GM10266 (cell line): ENCODE measurements at regions not wholly inside any gene's neighbourhood (a gene's known extent, or its start where the extent isn't known, plus 50 kb on each side); places are given as distances from the start of the nearest gene placed in this dataset.

Experiments
- DNase-seq: peaks from one replicate; pipeline ENCODE4 v3.0.0; 2012; ENCODE audit errors: extremely low spot score
- CTCF ChIP-seq: IDR thresholded peaks from 2 replicates; pipeline ENCODE4 v1.5.1; 2012; ENCODE audit warnings: mild to moderate bottlenecking, low read depth; ENCODE audit not compliant: control insufficient read depth, insufficient read depth; ENCODE audit errors: missing control alignments

DNA sequence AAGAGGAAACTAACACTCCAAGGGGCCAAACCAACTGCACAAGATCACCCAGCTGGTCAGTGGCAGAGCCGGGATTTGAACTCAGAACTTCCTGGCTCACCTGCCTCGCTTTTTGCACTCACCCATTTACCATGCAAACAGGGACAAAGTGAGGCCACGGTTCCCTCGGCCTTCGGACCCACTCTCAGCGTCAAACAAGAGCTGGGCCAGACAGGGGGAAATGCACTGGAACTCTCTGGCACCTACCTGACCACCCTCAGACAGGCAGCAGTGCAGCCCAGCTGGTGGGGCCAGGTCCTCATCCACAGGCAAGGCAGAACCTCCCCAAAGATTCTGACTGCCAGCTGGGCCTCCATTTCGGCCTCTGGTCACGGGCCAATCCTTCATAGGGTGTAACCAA, 93.7 kb upstream of the SRSF6 start:
- TF ChIP-seq CTCF: no peak

DNA sequence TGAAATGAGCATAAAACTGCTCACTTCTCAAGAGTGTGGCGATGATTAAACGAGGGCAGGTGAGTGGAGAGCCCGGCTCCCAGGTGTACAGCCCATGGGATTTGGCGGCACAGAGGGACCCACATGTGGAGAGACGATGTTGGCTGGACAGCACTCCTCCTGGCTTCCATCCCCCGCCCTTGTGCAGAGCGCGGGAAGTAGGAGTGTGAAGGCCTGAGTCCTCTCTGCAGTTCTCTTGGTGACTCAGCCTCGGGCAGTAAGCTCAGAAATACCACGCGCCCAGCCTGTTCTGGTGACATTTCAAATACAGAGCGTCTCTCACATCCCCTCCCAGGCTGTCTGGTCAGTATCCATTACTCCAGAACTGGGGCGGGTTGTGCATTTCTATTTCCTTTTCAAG, 94.2 kb upstream of the SRSF6 start:
- no peak for DNase-seq
- no peak for TF ChIP-seq CTCF

More for the DNA sequence above, 93.7 kb upstream of the SRSF6 start:
- DNase-seq: no peak

GRCh38 chr20:43361526-43361925, 96.2 kb upstream of the SRSF6 start:
- TF ChIP-seq CTCF: no peak
- DNase-seq: no peak

DNA sequence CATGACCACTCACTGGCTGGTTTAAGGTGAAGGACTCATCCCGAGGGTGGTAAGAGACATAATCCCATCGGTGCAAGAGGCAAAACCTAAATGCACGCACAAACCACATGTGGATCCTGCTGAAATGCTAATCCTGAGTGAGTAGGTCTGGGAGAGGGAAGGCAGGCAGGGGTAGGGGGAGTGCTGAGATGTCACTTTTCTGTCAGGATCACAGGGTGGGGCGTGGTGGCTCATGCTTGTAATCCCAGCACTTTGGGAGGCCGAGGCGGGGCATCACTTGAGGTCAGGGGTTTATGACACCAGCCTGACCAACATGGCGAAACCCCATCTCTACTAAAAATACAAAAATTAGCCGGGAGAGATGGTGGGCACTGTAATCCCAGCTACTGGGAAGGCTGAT, 97.7 kb upstream of the SRSF6 start:
- no peak for TF ChIP-seq CTCF
- DNase-seq: no peak

- no peak for DNase-seq
- no peak for TF ChIP-seq CTCF
Measured at GRCh38 chr20:43358811-43359210, 98.9 kb upstream of the SRSF6 start.

DNA sequence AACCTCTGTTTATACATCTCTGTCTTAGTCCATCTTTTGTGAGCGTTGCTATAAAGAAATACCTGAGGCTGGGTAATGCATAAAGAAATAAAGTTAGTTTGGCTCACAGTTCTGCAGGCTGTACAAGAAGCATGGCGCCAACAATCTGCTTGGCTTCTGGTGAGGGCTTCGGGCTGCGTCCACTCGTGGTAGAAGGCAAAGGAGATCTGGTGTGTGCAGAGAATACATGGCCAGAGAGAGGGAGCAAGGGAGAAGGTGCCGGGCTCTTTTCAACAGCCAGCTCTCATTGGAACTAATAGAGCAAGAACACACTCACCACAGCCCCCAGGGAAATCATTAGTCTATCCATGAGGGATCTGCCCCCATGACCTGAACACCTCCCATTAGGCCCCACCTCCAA, 100.3 kb upstream of the SRSF6 start:
- TF ChIP-seq CTCF: no peak

GRCh38 chr20:43355610-43356009, 102.1 kb upstream of the SRSF6 start:
- TF ChIP-seq CTCF: no peak
- no peak for DNase-seq

More for the DNA sequence above, 100.3 kb upstream of the SRSF6 start:
- no peak for DNase-seq
